NT2/D1 (cell line): ENCODE measurements at regions not wholly inside any gene's neighbourhood (a gene's known extent, or its start where the extent isn't known, plus 50 kb on each side); places are given as distances from the start of the nearest gene placed in this dataset.

Experiments
- SUZ12 ChIP-seq: IDR thresholded peaks from 2 replicates; pipeline ENCODE4 v1.6.1; 2011; ENCODE audit not compliant: insufficient read length, insufficient read depth; ENCODE audit errors: extremely low read depth
- YY1 ChIP-seq: IDR thresholded peaks from 2 replicates; pipeline ENCODE4 v1.6.1; 2011; ENCODE audit not compliant: insufficient read length, insufficient read depth
- ZNF274 ChIP-seq: IDR thresholded peaks from 2 replicates; pipeline ENCODE4 v1.6.1; 2011; ENCODE audit warnings: mild to moderate bottlenecking, low read depth, low read length

DNA sequence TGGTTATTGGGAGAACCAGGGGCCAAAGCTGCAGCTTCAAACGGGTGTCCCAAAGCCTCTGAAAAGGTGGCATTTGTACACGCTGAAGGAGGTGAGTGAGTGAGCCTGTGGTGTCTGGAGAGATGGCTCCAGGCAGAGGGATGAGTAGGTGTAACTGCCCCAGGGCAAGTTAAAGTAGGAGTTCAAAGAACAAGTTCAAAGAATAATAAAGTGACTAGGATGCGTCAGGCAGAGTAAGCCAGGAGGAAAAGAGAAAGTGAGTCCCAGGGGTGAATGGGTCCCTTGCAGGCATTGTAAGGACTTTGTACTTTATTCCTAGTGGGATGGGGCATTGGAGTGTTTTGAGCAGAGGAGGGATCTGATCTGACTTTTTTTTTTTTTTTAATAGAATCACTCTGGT is 201.4 kb upstream of the PWP1 start:
- TF ChIP-seq YY1, result no peak
- no peak for TF ChIP-seq SUZ12
- no peak for TF ChIP-seq ZNF274
